NCI-H146 treated with DMSO at 0.1 percent for 48 hours (cell line): ENCODE measurements at regions not wholly inside any gene's neighbourhood (a gene's known extent, or its start where the extent isn't known, plus 50 kb on each side); places are given as distances from the start of the nearest gene placed in this dataset.

Experiments
- DNase-seq: peaks from one replicate; lab custom pipeline; 2025; ENCODE audit not compliant: unreplicated experiment; lab: John Stamatoyannopoulos, UW

DNA sequence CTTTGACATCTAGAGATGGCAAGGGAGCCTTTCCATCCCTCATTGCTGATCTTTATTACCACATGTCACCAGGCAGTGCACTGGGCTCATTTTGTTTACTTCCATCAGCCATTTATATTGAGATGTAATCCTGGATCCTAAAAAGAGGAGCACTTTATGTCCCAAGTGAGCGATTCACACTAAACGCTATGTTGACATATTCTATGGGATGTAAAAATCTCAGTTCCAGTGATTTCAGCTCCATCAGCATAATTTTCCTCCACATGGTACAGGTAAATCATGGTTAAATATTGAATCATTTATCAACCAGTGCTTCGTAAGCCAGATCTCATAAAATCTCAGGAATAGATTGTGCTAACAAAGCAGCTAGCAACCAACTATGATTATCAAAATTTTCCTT, 634.8 kb upstream of the PLXNA2 start:
- no peak for DNase-seq

DNA sequence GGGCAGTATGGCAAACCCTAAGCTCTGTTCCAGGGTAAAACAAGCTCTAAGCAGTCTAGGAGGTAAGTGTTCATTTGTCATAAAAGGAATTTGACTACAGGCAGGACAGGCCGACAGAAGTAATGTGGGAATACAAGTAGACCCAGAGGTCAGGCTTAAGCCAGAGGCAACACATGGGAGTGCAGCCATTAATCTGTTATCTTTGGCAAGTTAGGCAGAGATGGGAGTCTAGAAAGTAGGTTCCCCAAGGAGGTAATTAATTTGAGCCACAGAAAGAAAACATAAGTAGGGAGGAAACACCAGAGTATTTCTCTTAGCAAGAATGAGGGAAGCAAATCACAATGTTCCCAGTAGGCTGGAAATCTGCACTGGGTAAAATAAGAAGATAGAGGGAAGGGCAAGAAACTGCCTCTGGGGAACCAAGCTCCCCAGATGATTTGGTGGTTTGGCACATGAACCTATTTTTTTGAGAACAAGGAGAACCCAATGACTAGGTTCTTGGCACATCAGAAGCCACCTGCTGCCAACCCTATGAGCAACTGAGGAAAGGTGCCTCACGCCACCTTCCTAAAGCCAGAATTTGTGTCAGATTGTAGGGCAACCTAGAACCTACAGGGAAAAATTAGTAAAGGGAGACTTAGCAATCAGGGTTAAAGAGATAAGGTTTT, 636.4 kb upstream of the PLXNA2 start:
- no peak for DNase-seq

DNA sequence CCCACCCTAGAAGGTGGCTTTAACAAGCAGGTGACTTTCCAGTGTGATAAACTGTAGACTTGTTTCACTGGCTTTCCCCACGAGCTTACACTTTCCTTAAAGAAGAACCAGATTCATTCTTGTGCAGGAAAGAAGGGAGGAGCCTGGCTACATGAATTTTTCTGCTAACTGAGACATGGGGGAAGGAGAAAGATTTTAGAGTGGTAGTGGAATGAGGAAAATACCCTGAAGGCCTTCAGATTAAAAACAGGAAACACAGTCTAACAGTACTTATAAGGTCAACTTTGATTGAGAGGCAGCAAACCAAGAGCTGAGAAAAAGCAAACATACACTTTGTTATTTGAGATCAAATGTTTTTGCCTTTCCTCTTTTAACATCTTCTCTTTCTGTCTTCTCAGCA, 640.9 kb upstream of the PLXNA2 start:
- DNase-seq = no peak

DNA sequence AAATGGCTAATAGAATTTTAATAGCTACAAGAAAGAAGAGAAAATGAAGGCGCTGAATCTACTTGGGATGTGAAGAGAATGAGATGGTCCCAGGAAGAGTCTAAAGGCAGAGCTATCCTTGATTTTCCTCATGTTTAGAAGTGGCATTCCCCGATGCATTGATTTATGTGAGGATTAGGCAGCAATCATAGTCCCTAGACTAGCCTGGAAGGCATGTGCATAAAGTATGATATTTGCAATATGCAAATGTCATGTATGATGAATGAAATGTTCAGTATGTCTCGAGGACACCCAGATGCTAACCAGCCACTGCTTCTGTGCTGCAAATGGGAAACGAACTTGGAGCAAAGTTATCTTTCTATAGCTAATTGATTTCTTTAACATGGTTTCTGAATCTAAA, 641.5 kb upstream of the PLXNA2 start:
- no peak for DNase-seq

DNA sequence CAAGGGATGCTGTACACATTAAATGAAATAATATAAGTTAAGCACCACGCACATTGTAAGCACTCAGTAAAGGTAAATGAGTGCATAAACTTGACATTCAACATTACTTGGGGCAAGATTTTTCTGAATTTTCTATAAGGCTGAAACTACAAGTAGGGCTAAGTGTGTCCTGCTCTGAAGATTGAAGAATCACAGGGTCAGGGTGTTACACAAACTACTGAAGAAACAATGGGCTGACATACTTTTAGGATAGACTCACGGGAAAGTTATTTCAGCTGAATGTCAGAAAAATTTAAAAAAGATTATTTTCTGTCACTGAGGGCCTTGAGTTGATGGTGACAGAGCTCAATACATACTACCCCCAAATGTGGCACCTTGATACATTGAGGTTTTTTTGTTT, 644.2 kb upstream of the PLXNA2 start:
- DNase-seq = no peak

DNA sequence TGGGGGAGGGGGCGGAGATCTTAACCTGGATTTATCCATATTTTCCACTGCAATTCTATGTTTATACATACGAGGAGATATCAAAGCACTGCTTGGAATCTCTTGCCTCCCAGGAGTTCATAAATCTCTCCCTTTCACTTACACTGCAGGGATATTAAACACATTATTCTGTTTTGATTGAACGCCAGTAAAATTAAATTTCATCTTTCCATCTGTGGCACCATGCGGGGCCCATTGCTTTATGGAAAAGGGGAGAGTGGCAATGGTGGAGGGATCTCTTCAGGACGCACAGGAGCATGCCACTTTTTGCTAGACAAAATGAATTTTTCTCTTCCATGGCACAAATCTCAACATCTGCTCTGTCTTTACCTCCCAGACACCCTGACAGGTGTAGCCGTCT, 648.0 kb upstream of the PLXNA2 start:
- DNase-seq = no peak

DNA sequence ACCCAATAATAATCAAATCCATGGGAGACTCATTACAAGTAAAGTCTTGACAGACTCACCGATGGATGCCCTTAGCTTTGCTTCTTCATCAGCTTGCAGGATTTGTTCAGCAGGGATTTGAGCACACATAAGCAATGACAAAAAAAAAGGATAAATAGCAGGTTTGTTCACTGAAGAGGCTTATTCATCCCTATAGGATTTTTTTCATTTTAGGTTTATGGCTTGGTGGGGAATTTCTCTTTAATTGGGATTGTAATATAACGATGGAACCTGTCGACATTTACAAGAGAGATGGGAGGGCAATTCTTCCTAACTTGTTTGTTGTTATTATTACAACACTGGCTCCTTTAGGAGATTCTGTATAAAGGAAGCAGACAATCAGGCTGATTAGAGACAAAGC, 649.1 kb upstream of the PLXNA2 start:
- no peak for DNase-seq

DNA sequence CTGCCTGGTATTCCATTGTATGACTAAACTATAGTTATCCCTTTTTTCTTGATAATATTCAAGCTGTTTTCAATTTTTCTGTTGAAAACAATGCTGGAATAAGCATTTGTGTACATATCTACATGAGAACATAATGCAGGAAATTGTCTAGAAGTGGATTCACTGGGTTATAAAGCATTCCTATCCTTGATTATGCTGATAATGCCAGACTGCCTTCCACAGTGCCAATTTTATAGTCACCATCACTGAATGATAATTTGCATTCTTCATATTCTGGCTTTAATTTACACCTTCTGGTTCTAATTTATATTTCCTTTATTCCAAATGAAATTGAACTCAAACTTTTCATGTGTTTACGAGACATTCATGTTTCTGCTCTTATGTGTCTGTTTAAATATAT, 651.0 kb upstream of the PLXNA2 start:
- no peak for DNase-seq

DNA sequence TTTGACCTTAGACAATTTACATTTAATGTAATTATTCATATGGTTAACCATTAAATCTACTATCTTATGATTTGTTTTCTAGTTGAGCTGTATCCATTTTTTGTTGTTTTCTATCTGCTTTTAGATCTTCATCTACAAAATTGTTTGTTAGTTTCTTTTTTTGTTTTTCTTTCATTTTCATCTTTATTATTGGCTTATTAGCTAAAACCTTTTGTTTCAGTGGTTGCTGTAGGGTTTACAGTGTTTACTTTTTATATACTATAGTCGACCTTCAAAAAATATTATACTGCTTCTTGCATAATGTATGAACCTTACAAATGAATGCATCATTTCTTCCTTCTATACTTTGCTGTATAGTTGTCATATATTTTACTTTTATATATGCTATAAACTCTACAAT, 651.6 kb upstream of the PLXNA2 start:
- no peak for DNase-seq

DNA sequence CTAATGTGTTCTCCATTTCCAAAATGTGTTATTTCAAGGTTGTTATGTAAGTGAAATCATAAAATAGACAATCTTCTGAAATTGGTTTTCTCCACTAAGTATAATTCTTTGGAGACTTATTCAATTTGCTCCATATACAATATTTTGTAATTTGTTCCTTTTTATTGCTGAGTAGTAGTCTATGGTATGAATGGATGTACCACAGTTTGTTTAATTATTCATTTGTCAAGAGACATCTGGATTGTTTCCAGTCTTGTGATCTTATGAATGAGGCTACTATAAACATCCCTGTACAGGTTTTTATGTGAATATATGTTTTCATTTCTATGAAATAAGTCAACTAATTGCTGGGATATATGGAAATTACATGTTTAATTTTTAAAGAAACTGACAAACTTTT, 652.6 kb upstream of the PLXNA2 start:
- no peak for DNase-seq

DNA sequence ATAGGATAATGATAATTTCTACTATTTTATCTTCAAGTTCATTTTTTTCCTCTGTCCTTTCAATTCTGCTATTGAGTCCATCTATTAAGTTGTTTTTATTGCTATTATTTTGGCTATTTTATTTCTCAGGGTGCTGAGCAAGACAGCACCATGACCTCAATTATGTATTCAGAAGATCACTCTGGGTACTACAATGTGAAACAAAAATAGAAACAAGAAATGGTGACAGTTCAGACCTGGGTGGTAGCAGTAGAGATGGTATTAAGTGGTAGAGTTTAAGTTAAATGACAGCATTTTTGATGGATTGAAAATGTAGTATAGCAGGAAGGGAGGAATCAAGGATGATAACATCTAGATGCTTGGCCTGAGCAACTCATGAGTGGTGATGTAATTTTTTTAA, 655.3 kb upstream of the PLXNA2 start:
- DNase-seq = no peak

DNA sequence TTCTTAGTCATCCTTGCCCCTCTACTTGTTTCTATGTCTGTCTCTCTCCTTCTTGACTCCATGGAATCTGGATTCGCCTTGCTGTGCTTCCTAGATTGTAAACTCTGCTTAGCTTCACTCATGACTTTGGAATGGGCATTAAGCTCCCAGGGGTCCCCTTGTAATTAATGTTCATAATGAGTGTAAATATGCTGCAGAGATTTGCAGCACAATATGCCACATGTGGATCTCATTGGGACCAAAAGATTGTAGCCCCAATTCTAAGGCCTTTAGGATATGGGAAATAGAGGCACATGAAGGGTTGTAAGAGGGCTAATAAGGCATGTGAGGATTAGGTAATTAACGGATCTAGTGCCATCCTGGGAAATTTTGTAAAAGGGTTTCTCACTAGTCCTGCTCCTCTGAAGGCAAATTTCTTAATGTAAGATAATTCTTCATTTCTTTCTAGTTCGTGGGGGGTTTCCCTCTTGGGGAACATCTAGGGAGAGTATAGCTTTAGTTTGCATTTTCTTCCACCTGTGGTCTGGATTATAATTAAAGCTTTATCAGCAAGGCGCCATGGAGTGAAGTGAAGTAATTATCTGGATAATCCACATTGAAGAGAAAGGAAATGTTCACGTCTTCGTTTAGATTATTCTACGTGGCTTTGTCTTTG, 659.2 kb upstream of the PLXNA2 start:
- peak; percentile 60 for DNase-seq

DNA sequence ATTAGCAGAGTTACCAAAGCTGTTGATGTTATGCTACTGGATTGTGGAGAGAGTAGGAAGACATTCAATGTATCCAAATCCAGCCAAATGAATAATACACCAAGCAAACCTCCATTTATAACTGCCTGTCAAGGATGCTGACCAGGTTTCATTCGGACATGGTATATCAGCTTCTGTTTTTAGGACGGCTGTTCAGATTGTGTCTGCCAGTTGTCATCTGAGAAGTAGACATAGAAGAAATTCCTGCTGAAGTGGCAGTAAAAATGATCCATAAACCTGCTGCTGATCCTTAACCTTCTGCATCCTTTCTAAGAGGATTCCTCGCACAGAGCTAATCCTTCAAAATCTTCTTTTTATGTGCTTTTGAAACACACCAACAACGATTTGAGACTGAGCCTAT, 663.6 kb upstream of the PLXNA2 start:
- no peak for DNase-seq

DNA sequence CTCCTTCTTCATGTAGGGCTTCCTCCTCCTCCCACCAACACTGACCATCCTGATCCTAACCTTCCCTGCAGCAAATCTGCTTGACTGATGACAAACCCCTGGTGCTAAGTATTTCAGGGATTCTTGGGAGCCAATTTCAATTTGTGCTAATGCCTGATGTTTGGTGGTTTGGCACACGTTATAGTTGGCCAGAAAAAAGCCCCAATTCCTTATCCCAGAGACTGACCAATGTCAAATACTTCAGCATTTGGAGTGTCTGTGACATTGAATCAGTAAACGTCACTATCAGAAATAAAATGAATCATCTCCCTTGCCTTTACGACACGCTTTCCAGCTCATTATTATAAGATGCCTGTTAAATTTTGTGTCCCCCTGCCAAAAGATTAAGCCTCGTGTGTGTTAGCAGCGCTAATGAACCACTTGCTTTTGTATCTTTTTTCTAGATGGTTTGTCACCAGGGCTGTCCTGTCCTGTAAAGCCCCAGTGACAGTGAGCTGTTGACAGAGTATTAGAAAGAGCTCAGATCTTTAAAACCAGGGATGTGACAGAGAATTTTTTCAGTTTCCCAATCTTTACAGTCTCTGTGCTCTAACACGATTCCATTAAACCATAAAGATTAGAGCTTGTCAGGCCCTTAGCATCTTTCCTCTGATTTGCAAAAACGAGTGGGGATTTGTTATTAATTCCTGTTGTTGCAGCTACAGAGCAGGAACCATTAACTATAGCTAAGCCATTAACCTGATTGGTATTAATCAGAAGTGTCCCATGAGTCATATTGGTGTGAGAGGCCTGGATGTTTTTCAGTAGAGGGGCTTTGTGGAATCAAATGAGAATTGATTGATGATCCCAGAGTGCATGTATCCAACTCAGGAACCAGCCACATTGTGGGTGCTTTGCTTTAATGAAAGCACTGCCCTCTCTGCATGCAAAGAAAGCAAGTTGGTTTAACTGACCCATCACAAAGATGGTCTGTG, 665.1 kb upstream of the PLXNA2 start:
- no peak for DNase-seq

DNA sequence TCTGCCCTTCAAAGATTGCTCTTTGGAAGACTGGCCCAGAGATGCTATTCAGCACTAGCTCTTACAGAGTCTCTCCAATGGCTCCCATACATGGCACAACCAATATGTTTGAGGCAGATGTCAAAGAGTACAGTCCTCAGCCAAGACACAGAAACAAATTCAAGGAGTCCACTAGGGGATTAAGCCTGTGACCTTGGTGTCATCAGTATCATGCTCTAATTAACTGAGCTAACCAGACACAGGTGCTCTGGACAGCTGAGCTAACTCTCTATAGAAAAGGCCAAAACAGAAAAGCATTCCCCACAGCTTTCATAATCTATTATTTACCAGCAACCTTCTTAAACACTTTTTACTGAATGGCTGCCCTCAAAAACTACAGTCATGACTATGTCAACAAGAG, 666.0 kb upstream of the PLXNA2 start:
- peak; percentile 73 for DNase-seq

DNA sequence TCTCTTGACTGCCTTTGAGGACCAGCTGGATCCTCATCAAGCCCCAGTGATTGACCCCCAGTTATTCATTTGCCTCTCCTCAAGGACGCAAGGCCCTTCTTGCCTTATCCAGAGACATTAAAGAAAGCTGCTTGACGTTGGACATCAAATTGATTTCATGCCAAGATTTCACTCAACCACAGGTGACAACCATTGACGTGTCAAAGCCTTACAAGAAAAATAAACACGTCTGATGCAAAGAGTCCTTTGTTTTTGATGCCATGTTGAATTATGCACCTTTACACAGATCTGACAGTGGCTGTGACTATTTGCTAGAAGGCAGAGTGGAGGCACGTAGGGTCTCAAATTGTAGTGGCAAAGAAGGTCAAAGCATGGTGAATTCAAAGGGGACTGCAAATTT, 666.2 kb upstream of the CAMK1G start:
- no peak for DNase-seq

DNA sequence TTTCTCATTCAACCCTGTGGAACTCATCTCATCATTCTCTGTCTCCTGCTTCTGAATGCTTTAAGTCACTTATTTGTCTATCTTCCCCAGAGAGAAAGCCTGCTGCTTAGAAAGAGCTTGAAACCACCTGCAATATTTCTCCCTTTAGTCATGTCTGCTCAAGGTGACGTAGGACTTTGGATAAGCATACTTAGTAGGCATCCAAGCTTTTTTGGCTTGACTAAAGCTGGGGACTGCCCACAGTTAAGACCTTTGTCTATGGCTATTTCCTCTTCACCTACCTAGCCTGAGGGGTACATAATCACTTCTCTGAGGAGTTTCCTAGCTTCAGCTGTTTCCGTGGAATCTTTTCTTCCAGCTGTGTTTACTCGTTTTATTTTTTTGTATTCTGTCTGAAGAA, 665.8 kb upstream of the CAMK1G start:
- peak; percentile 70 for DNase-seq

DNA sequence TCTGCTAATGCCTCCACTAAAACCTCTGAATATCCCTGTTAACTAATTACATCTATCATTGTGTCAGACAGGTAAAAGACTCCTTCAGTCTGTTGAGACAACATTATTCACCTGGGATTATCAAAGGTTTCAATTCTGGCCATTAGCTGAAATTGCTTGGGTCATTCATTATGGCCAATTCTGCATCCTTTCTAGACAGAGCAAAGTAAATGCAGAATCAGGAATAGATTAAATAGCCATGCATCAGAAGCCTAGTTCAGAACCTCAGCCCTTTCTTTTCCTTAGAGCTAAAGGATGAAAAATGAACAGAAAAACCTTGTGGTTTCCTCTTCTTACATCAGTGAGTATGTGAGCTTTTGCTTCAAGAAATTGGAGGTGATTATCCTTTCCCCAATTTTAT, 665.4 kb upstream of the CAMK1G start:
- DNase-seq = no peak

DNA sequence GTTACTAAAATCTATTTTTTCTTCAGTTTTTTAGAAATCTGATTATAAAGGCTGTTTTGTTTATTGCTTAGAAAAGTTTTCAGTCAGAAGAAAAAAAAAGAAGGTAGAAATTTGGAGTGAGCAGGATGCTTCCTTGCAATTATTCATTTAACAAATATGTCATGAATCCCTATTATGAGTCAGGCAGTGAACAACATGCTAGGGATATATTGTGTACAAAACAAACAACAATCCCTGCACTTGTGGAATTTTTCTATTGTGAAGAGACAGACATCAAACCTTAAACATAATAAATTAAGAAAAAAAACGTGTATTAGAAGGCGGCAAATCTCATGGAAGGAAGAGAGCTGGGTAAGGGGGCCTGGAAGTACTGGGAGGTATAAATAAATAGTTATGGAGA, 664.1 kb upstream of the CAMK1G start:
- DNase-seq = no peak

DNA sequence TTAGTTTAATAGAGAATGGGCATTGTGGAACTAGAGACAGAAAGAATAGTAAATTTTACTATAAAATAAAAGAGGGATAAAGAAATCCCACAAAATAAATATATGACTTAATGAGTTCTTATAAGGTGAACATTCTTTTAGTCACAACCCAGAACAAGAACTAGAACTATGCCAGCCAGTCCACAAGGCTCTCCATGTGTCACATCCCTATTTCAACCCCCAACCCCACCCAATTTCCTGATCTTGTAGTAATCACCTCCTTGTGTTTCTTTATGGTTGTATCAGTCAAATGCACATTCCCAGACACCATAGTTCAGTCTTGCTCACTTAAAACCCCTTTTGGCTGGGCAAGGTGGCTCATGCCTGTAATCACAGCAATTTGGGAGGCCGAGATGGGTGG, 662.3 kb upstream of the CAMK1G start:
- no peak for DNase-seq

DNA sequence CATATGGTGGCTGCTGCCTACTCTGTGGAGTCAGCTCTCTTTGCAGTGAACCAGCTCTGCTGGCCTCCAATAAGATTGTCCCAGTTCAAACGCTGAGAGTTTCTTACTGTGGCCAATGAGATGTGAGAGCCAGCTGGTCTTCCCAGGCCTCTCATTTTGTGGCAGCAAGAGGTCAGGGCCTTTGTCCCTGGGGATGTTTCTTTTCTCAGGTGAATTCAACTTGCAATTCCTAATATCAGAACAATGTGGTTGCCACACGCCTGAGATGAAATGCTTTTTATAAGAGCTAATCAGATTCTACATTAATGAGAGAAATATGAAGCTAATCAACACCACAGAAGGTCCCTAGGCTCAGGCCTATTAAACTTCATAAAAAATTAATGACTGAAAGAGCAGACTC, 660.1 kb upstream of the CAMK1G start:
- DNase-seq = no peak
